Hematopoietic multipotent progenitor cell treated with erythropoietin and hydrocortisone succinate and interleukin-3 and kit ligand, for 17 days (in vitro differentiated cells): ENCODE measurements at regions not wholly inside any gene's neighbourhood (a gene's known extent, or its start where the extent isn't known, plus 50 kb on each side); places are given as distances from the start of the nearest gene placed in this dataset.

Experiments used
- DNase-seq: peaks from one replicate; pipeline ENCODE4 v3.0.0-alpha.2; 2015; ENCODE audit warnings: low spot score

- no peak for DNase-seq
Observed at GRCh38 chr10:123604506-123604905, 61.6 kb upstream of the GPR26 start.

- no peak for DNase-seq
Observed at GRCh38 chr10:123606006-123606405, 60.1 kb upstream of the GPR26 start.

GRCh38 chr10:123606955-123607354 is 59.2 kb upstream of the GPR26 start:
- no peak for DNase-seq

GRCh38 chr10:123607386-123607785 is 58.8 kb upstream of the GPR26 start:
- no peak for DNase-seq

GRCh38 chr10:123608047-123608446 is 58.1 kb upstream of the GPR26 start:
- no peak for DNase-seq

- no peak for DNase-seq
Observed at GRCh38 chr10:123611243-123611642, 54.9 kb upstream of the GPR26 start.

- no peak for DNase-seq
Observed at GRCh38 chr10:123611876-123612275, 54.3 kb upstream of the GPR26 start.

- no peak for DNase-seq
Observed at GRCh38 chr10:123613346-123613850, 52.8 kb upstream of the GPR26 start.

GRCh38 chr10:123614888-123615287 is 51.3 kb upstream of the GPR26 start:
- peak; percentile 18 for DNase-seq
